ENCODE measurements at regions not wholly inside any gene's neighbourhood (a gene's known extent, or its start where the extent isn't known, plus 50 kb on each side); places are given as distances from the start of the nearest gene placed in this dataset.

DNA sequence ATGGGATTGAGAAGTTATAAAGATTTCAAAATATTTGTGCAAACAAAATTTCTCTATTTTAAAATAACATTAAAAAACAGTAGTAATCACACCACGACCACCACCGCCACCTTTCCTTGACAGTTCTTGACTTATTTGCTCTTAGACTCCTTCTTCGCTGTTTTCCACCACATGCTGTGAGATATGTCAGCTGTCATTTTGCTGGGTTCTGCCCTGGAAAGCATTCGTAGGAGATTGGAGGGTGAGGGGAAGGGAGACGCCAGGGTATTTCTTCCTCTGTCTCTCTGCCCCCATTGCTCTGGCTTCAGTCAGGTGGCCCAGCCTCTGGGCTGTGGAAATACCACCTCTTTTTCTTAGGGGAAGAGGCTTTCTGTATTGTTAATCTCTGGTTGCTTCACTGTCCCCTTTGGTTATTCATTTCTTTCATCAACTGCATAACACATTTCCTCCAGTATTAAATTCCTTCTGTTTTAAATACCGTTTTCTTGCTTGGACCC lies 186.2 kb downstream of the NEDD1 start:
- DNase-seq (ENCODE audit: low spot score): no peak

DNA sequence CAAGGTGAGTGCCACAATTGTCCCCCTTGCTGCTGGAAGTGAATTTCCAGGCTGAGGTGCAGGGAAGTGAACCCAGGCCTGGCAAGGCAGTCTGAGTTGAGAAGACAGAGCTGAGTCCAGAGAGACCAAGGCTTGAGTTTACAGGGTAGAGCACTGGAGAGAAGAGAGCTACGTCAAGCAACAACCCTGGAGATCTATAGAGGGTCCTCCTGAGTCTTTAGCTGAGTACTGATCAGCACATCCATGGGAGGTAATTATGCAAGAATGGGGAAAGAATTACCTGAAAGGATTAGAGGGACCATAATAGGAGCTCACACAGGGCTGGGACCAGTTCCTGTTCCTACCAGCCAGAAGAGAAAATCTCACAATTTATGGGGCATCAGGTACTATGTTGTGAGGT lies 190.7 kb downstream of the NEDD1 start:
- no peak for DNase-seq (ENCODE audit: low spot score)

DNA sequence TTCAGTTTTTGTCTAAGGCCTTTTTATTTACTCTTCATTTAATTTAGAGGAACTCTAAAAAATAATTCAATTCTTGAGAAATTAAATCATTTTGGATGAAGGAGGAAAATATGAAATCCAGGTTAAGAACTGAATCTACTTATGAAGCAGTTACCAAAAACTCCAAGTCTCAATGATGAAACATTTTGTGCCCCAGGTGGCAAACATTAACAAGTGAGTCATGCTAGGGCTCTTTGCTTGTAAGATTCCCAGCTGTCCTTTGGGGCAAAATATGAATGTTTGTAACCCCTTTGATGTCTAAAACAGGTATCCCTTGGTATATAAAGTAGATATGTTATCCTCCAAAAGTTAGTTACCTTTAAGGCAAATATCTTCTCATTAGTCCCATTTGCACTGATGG lies 202.4 kb downstream of the NEDD1 start:
- no peak for DNase-seq (ENCODE audit: low spot score)

DNA sequence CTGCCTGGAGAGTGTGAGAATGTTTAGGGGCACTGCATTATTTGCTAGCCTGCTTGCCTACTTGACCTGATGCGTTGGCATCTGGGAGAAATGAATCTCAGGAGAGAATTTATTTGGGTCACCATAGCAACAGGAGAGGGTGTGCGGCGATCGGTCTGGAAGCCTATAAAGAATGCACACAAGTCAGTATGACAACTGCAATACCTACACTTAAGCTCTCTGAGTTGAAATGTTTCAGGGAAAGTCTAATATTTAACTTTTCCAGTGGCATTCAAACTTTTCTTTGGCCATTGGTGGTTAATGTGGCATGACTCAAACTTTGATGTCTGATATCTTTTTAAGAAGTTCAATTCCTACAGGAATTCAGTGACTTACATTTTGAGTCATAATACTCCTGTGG lies 205.1 kb downstream of the NEDD1 start:
- DNase-seq (ENCODE audit: low spot score): no peak

DNA sequence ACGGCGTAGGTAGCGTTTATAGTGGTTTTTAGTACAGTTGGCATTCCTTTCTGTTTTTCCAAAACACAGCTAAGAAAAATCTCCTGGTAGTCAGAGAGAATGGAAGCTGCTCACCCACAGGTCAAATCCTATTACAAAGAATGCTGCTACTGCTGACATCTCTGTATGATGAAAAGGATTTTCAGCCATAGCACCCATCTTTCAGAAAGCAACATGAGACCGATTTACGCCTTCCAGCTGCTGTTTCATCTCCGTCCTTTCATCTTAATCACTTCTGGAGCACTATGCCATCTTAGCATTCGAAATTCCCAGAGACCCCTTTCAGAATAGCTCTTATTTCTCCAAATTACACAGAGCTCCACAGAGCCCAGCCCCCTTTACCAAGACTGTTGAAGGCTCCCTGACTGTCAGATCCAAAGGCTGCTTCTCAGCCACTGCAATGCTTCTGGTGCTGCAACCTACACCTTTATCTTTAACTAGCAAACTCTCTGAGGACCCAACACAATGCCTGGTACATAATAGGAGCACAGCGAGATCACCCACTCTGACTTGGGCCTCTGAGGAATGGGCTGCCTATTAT lies 211.8 kb downstream of the NEDD1 start:
- DNase-seq (ENCODE audit: low spot score): no peak

DNA sequence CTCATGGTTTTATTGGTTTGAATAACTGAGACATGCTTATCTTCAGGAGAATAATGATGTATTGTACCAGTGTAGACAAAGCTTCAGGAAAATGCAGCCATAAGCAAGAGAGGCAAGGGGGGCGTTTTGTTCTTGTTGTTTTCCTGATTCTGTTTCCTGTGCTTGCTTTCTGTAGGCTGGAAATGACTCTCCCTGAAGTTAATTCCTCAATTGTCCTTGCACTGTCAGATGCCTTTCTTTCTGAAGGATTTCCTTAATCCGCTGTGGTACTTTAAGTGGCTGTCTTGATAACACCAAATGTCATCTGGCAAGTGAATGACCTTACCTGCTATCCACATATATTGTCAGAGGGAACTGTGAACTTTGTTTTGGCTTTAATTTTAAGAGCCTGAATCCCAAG lies 220.0 kb downstream of the NEDD1 start:
- no peak for DNase-seq (ENCODE audit: low spot score)

DNA sequence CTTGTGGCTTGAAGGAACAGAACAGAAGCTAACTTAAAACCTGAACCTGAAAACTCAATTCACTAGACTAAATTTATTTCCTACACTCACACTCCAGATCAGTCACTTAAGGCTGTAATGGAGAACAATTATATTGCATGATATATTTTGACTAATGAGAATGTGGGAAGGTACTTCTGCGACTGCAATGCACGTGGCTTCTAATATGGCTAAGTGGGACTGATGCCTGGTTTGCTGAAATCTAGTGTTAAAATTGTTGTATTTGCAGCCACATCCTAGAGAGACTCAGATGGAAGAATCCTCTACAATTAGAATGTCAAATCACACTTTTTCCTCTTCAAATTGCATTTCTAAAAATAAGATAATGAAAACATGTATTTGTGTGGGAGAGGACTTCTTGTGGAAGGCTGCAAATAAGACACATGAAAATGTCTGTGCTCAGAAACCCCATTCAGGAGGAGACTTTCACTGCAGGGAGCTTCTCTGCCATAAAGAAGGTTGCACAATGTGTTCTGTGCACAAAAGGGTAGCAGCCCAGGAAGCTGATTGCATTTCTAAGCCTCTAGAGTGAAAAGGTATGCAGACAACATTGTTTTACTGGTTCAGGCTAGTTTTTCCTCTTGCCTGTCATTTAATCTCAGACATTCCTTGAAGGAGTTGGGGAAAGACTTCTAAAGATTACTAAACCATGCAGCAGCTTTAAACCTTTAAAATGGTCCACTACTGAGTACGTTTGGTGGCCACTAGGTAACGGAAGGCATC lies 224.3 kb downstream of the NEDD1 start:
- DNase-seq (ENCODE audit: low spot score): no peak

DNA sequence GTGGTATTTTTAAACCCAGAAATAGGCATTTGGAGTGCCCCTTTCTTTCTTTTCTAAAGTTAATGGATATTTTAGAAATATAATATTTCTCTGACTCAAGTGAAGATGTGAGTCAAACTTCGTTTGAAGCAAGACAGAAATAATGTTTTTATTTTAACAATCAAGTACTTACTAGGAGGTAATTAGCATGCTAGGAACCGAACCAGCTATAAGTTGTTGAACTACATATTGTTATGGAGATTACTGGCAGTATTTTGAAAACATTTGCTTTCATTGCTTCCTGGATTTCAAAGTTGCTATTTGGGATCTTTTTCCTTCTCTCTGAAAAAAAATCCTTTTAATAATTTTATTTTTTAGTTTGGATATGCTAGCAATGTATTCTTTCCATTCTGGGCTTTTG lies 225.2 kb downstream of the NEDD1 start:
- no peak for DNase-seq (ENCODE audit: low spot score)

DNA sequence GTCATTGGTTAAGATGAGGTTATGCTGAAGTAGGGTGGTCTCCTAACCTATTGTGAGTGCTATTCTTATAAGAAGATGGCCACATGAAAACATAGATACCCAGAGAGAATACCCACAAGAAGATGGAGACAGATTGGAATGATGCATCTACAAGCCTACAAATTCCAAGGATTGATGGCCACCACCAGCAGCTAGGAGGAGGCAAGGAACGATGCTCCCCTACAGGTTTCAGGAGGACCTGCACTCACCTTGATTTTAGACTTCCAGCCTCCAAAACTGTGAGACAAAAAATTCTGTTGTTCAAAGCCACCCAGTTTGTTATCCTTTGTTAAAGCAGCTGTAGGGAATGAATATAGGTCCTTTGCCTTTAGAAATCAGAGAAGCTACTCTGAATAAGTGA lies 227.4 kb downstream of the NEDD1 start:
- no peak for DNase-seq (ENCODE audit: low spot score)

DNA sequence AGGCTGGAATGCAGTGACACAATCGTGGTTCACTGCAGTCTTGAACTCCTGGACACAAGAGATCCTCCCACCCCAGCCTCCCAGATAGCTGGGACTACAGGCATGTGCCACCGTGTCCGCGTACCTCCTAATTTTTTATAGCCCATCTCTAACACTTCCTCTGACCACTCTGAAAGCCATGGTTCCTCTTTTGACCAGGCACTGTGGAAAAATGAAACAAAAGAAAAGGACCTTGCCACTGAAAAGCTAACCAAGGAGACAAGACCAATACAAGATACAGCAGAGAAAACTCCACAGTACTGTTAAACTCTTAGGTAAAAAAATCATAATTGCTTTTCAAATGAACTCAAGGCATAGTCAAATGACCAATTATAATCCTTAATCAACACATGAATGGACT lies 233.3 kb downstream of the NEDD1 start:
- no peak for DNase-seq (ENCODE audit: low spot score)

DNA sequence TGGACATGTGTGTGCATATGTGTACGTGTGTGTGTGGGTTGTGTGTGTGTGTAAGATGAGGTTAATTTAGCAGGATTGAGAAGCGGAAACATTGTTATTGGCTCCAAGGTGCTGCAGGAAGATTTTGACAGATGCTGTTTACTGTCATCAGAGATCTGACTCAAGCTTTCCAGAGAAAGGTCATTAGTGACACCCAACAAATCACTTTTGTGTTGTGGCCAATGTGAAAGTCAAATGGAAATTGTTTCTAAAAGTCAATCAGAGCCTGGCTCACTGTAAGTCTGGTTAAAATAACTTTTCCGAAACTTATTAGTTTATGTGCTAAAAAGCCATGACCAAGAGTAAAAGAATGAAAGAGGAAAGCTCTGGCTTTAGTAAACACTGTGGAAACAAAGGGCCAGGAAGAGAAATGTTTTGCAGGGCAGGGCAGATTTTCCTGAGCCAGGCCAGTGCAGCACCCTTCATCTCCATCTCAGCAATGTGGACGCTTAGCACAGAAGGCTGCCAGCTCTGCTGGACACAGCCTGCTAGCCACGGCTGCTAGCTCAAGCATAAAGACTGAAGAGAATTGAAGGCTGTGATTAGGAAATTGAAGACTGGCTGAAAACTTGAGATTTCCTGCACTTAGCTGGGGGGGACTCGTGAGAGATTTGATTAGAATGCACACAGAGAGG lies 235.8 kb downstream of the NEDD1 start:
- DNase-seq (ENCODE audit: low spot score): no peak

DNA sequence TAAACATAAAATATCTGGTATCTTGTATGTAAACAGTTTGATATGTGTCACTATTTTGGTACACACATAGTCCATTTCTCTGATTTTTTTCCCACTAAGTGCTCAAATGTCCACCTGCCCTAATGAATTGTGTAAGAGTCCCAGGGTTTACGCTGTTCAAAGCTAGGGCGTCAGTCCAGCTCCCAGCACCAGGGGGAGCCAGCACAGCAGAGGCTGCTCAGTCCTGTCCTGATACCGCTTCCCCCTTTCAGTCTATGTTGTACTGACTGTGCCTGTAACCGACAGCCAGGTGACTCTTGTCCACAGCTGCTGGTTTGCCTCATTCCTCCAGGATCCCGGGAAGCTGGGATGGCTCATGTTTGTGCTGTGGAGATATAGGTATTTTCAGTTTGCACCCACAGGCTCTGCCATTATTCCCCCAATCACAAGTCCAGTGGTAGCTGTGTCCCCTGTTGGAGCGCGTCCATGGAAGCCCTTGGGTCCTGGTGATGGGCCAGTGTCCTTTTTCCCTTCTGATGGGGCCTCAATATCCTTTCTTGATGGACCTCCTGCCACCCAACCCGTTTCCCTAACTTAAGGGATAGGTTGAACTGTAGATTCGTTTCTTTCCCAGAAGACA lies 242.0 kb downstream of the NEDD1 start:
- peak; percentile 79 for DNase-seq (ENCODE audit: low spot score)

DNA sequence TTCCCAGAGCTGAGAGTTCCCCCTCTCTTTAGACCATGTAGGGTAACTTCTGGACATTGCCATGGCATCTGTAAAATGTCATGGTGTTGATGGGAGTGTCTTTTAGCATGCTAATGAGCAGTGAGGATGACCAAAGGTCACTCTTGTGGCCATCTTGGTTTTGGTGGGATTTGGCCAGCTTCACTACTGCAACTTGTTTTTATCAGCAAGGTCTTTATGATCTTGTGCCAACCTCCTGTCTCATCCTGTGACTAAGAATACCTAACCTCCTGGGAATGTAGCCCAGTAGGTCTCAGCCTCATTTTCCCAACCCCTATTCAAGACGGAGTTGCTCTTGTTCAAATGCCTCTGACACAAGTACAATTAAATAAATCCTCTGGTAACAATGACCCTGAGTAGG lies 244.4 kb downstream of the NEDD1 start:
- DNase-seq (ENCODE audit: low spot score): no peak

DNA sequence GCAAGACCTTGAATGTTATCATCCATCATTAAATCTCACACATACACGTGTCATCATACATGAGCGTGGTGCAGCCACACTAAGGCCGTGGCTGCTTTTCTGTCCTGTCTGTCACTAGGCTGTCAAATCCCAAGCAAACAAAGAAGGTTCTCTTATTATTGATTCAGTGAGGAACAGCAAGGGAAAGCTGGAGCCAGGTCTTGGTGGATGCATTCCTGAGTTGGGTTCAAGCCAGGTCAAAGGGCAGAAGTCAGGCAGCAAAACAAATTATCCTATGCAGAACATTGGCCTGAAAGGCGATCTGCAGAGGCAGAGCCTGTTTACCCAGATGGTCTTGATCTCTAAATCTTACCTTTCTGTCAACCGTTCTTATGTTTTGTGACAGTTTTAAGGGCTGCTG lies 252.3 kb downstream of the NEDD1 start:
- DNase-seq (ENCODE audit: low spot score): no peak

DNA sequence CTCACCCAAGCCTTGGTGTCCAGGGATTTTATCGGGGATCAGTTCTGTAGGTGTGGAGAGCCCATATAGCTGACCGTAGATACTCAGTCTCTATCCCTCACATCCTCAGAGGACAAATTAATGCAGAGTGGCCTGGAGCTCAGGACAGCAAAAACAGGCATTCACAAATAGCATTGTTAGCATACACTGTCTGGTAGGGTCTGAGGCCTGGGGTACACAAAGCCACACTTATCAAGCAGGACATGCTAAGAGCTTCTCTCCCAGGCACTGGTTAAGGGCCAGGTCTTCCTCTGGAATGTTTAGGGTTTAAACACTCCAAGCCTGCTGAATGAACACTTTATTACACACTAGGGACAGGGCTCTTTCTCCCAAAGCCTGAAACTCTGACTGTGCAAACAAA lies 253.2 kb downstream of the NEDD1 start:
- no peak for DNase-seq (ENCODE audit: low spot score)

DNA sequence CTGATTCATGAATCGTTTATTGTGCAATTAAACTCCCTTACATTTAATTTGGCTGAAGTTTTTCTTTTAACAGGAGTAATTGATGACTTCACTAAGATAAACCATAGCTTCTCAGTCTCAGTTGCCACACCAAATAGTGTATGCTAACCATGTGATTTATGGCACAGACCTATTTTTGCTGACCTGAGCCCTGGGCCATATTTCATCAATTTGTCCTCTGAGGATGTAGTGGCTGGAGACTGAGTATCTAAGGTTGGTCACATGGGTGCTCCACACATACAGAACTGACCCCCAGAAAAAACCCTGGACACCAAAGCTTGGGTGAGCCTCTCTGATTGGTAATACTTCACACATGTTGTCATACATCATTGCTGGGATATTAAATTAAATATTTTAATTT lies 255.1 kb downstream of the NEDD1 start:
- DNase-seq (ENCODE audit: low spot score): no peak

DNA sequence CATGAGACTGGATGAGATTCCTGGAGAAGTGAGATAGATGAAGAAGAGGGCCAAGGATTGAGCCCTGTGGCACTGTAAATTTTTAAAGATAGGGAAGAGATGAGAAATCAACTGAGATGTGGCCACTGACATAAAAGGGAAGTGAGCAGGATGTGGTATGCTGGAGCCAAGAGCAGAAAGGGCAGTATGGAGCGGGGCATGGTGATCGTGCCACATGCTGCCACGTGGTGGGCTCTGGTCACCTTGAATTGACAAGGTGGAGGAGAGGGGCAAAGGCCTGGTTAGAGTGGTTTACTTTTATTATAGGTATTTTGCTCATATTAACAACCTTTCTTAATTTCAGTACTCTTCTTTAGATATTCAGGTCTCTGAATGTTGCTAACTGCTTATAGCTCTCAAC lies 257.9 kb downstream of the NEDD1 start:
- DNase-seq (ENCODE audit: low spot score): no peak

DNA sequence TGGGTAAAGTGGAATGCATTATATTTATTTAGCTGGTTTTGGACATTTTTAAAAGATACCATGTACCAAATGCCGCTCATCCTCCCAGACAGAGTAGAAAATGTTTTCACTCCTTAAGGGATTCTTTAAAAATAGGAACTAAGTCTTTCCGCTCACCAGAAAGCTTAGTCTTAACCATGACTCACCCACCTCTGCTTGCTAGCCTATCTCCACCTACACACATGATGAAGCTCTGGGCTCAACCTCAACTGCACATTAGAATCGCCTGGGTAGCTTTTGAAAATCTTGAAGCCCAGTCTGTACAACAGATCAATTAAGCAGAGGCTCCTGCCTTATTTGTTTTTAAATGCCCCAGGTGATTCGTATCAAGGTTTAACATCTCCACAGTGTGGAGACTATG lies 260.5 kb downstream of the NEDD1 start:
- no peak for DNase-seq (ENCODE audit: low spot score)

DNA sequence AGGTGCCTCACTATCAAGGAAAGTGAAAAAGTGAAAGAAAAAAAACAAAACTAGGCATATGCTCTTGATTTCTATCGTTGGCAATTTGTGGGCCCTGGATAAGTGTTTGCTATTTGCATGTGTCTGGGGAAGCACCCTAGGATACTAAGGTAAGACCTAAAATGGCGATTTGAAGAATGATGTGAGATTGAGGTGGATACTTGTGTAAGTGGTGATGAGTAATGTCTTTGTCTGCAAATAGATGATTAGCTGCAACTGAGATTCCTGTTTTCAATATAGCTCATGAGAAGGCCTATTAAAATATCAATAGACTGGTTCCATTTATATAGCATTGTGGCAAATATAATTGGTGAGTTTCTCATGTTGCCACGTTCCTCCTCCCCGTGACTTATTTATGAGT lies 261.7 kb downstream of the NEDD1 start:
- no peak for DNase-seq (ENCODE audit: low spot score)

DNA sequence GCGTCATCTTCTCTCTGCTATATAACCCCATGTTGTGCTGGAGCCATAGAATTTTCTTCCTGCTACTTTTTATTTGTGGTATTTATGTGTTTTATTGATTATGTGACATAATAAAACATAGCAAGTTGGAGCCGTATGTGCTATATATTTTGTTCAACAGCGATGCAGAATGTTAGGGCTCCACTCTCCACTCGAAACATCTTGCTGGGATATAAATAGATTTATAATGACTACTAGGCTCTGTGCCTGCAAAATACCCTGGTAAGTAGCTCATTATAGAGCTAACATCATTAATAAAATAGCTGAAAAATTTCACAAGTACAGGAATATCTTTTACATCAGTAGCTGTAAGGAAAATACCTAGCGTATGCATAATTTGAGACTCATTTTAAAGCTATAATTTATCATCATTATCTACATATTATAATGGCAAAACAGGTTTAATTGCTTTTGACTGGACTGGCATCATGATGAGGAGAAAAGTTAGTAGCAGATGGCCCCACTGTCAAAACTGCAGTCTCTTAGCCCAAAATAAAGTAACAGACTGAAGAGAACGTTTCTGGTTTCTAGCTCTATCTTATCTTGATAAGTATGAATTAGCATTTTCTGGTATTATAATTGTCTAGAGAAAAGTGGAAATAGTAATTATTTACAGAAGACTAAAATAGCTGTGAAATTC lies 263.0 kb downstream of the NEDD1 start:
- DNase-seq (ENCODE audit: low spot score): no peak

DNA sequence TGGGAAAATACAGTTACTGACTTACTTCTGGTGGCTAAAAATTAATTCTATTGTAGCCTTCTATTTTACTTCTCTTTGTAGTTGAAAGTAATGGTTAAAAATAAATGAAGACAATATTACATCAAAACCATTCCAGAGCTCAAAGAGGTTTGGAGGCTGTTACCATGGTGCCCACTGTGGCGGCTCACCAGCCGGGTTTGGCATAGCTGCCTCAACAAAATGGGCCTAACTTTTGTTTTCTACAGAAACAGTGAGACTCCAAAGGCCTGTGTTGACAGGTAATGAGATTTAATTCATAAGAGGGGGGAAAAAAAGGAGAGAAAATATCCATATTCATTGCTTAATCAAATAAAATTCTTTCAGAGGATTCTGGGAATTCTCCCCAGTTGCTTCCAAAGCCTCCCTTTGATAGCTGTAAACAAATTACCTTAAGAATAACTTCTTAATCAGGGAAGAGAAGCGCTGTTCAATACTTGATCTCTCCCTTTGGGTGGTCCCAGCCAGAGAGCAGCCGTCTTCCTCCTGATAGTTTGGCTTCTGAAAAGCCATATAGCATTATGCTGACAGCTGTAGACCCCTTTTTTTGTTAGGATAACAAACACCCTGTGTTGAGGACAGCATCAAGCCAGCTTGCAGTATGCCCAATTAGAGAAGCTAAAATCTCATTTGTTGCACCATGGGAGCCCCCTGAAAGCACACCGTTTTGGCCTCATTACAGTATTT lies 266.8 kb downstream of the NEDD1 start:
- no peak for DNase-seq (ENCODE audit: low spot score)
